Stimulated activated CD8-positive, alpha-beta memory T cell treated with anti-CD3 and anti-CD28 coated beads, Interleukin-4, amount 100 ng/mL, for 24 hours (primary cell): ENCODE measurements at regions not wholly inside any gene's neighbourhood (a gene's known extent, or its start where the extent isn't known, plus 50 kb on each side); places are given as distances from the start of the nearest gene placed in this dataset.
"Not testable (repeated sequence)": the region's sequence is repeated elsewhere in the genome, so short reads cannot be mapped to it uniquely, and the experiment has no call there.

Experiments
- DNase-seq: peaks from one replicate; pipeline ENCODE4 v3.0.0-alpha.2; 2020; ENCODE audit warnings: low read depth

- DNase-seq: no peak
These were observed 566.6 kb downstream of the ZNF608 start for GRCh38 chr5:124179819-124180218.

GRCh38 chr5:124178050-124178449 lies 568.4 kb downstream of the ZNF608 start:
- DNase-seq: no peak

- no peak for DNase-seq
These were observed 569.7 kb downstream of the ZNF608 start for GRCh38 chr5:124176692-124177091.

GRCh38 chr5:124173386-124173785 lies 573.1 kb downstream of the ZNF608 start:
- no peak for DNase-seq

- no peak for DNase-seq
These were observed 573.9 kb downstream of the ZNF608 start for GRCh38 chr5:124172389-124173003.

- not testable (repeated sequence) for DNase-seq
These were observed 578.3 kb downstream of the ZNF608 start for GRCh38 chr5:124168093-124168492.

- DNase-seq: no peak
These were observed 583.5 kb downstream of the ZNF608 start for GRCh38 chr5:124162767-124163532.

- no peak for DNase-seq
These were observed 585.2 kb downstream of the ZNF608 start for GRCh38 chr5:124161266-124161665.

- DNase-seq: no peak
These were observed 586.2 kb downstream of the ZNF608 start for GRCh38 chr5:124160265-124160664.

GRCh38 chr5:124157320-124157719 lies 589.1 kb downstream of the ZNF608 start:
- no peak for DNase-seq

GRCh38 chr5:124156415-124156996 lies 589.9 kb downstream of the ZNF608 start:
- DNase-seq: no peak

GRCh38 chr5:124154714-124155113 lies 591.7 kb downstream of the ZNF608 start:
- DNase-seq: no peak

GRCh38 chr5:124153588-124153987 lies 592.9 kb downstream of the ZNF608 start:
- DNase-seq: no peak

- DNase-seq: no peak
These were observed 597.9 kb downstream of the ZNF608 start for GRCh38 chr5:124148574-124148973.

- no peak for DNase-seq
These were observed 606.4 kb downstream of the ZNF608 start for GRCh38 chr5:124140060-124140459.

GRCh38 chr5:124139477-124139876 lies 607.0 kb downstream of the ZNF608 start:
- DNase-seq: no peak

- DNase-seq: no peak
These were observed 609.8 kb downstream of the ZNF608 start for GRCh38 chr5:124136609-124137008.

GRCh38 chr5:124134941-124135340 lies 611.5 kb downstream of the ZNF608 start:
- no peak for DNase-seq

- DNase-seq: no peak
These were observed 613.0 kb downstream of the ZNF608 start for GRCh38 chr5:124133406-124133805.

GRCh38 chr5:124132843-124133242 lies 613.6 kb downstream of the ZNF608 start:
- DNase-seq: no peak

GRCh38 chr5:124131466-124131865 lies 615.0 kb downstream of the ZNF608 start:
- no peak for DNase-seq

- no peak for DNase-seq
These were observed 615.6 kb downstream of the ZNF608 start for GRCh38 chr5:124130816-124131215.

- DNase-seq: no peak
These were observed 616.9 kb downstream of the CSNK1G3 start for GRCh38 chr5:124128867-124129266.
